LNCaP clone FGC (cell line): ENCODE measurements at regions not wholly inside any gene's neighbourhood (a gene's known extent, or its start where the extent isn't known, plus 50 kb on each side); places are given as distances from the start of the nearest gene placed in this dataset.
"Not testable (repeated sequence)": the region's sequence is repeated elsewhere in the genome, so short reads cannot be mapped to it uniquely, and the experiment has no call there.

Experiments
- DNase-seq: peaks from one replicate; pipeline ENCODE4 v3.0.0-alpha.2; 2011; ENCODE audit warnings: low read depth
- H3K4me3 ChIP-seq: 2 replicates; pipeline ENCODE4 v1.5.1; 2011; ENCODE audit warnings: mild to moderate bottlenecking, low read depth, low read length, control low read depth
- CTCF ChIP-seq: IDR thresholded peaks from 2 replicates; pipeline ENCODE4 v1.5.1; 2012; ENCODE audit warnings: mild to moderate bottlenecking; ENCODE audit not compliant: control insufficient read depth, insufficient read depth; ENCODE audit errors: extremely low read depth

DNA sequence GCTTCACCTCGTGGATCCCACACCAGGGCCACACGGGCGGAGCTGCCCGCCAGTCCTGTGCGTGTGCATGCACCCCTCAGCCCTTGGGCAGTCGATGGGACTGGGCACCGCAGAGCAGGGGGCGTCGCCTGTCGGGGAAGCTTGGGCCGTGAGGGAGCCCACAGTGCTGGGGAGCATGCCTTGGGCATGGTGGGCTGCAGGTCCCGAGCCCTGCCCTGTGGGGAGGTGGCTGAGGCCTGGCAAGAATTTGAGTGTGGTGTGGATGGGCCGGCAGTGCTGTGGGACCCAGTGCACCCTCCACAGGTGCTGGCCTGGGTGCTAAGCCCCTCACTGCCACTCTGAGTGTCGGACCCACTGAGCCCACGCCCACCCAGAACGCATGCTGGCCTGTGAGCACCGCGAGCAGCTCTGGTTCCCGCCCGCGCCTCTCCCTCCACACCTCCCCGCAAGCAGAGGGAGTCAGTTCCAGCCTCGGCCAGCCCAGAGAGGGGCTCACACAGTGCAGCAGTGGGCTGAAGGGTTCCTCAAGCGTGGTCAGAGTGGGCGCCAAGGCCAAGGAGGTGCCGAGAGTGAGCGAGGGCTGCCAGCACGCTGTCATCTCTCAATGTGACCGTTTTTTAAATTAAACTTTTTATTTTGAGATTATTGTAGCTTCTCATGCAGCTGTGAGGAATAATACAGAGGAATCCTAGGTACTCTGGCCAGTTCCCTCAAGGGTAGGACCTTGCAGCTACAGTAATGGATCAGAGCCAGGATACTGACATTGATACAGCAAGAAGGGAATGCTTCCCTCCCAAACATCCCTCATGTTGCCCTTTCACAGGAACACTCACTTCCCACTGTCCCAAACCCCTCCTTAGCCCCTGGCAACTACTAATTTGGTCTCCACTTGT is 127.7 kb downstream of the CRYBB2 start:
- no peak overlapping the region for H3K4me3 ChIP-seq
- TF ChIP-seq CTCF = no peak
- DNase-seq = no peak

- TF ChIP-seq CTCF = no peak
- DNase-seq = no peak
- H3K4me3 ChIP-seq = no peak overlapping the region
Measured at GRCh38 chr22:25347752-25348102, 128.3 kb downstream of the CRYBB2 start.

DNA sequence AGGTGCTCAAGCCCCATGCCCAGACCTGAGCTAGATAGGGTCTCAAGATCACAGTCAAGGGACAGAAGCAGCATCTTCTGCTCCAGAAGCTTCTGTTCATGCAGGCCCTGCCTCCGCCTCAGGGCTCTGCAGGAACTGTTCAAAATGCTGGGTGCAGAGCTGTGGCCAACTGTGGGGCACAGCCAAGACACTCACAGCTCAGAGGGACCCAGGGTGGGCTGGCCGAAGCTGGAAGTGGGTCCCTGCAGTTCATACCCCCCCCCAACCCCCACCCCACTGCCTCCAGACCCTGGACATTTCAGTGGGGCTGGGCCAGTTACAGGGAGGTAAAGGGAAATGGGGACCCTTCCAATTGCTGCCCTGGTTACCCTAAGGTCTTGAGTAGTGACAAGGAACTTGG is 129.0 kb downstream of the CRYBB2 start:
- no peak for DNase-seq
- no peak for TF ChIP-seq CTCF
- H3K4me3 ChIP-seq = no peak overlapping the region

DNA sequence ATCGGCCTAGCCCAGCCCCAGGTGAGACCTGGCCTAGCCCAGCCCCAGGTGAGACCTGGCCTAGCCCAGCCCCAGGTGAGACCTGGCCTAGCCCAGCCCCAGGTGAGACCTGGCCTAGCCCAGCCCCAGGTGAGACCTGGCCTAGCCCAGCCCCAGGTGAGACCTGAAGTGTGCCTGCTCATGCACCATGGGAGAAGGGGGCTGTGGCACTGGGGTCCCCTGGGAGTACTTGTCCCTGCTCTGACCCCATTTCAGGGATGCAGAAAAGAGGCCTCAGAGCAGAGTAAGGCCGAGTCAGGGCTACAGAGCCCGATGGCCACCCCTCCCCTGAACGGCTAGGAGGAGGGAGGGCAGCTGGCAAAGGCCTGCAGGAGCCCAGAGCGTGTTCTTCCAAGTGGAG is 129.6 kb downstream of the CRYBB2 start:
- not testable (repeated sequence) for DNase-seq, H3K4me3 ChIP-seq

GRCh38 chr22:25350551-25350971 is 131.1 kb downstream of the CRYBB2 start:
- DNase-seq = no peak
- no peak overlapping the region for H3K4me3 ChIP-seq
- no peak for TF ChIP-seq CTCF

- no peak for TF ChIP-seq CTCF
- no peak for DNase-seq
- no peak overlapping the region for H3K4me3 ChIP-seq
Measured at GRCh38 chr22:25351631-25352293, 132.3 kb downstream of the CRYBB2 start.

DNA sequence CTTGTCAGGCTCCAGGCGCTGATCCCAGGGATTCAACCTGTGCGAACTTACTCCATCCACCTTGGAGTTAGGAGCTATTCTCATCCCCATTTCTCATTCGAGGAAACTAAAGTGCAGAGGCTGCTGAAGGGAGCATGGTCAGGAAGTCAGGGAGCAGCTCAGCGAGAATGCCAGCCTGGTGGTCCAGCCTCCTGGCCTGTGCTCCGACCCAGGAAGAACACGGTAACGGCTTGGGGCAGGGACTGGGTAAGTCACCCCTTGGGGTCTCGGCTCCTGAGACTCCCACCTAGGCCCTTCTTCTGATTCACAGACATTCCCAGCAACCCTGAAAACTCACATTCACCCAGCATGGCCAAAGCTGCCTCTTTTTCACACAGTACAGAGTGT is 132.8 kb downstream of the CRYBB2 start:
- H3K4me3 ChIP-seq = no peak overlapping the region
- DNase-seq = no peak
- no peak for TF ChIP-seq CTCF
